GM12873 (cell line): ENCODE measurements at regions not wholly inside any gene's neighbourhood (a gene's known extent, or its start where the extent isn't known, plus 50 kb on each side); places are given as distances from the start of the nearest gene placed in this dataset.

Source experiments
- CTCF ChIP-seq: IDR thresholded peaks from 2 replicates; pipeline ENCODE4 v1.5.1; 2012; ENCODE audit warnings: low read depth, mild to moderate bottlenecking, moderate library complexity, low read length, control low read depth; ENCODE audit not compliant: insufficient read depth; ENCODE audit errors: missing control alignments

- no peak for TF ChIP-seq CTCF
These were observed 217.9 kb downstream of the RRAGC start for GRCh38 chr1:38641661-38642060.

GRCh38 chr1:38640371-38640770, 219.2 kb downstream of the RRAGC start:
- TF ChIP-seq CTCF = no peak

GRCh38 chr1:38628241-38628640, 231.3 kb downstream of the RRAGC start:
- no peak for TF ChIP-seq CTCF

- no peak for TF ChIP-seq CTCF
These were observed 233.6 kb downstream of the RRAGC start for GRCh38 chr1:38625939-38626338.

- TF ChIP-seq CTCF = no peak
These were observed 235.1 kb downstream of the RRAGC start for GRCh38 chr1:38624336-38625039.

GRCh38 chr1:38623529-38623928, 236.0 kb downstream of the RRAGC start:
- no peak for TF ChIP-seq CTCF

- TF ChIP-seq CTCF = no peak
These were observed 237.4 kb downstream of the RRAGC start for GRCh38 chr1:38622197-38622596.

- TF ChIP-seq CTCF = no peak
These were observed 242.7 kb downstream of the RRAGC start for GRCh38 chr1:38616846-38617245.
